ENCODE measurements at regions not wholly inside any gene's neighbourhood (a gene's known extent, or its start where the extent isn't known, plus 50 kb on each side); places are given as distances from the start of the nearest gene placed in this dataset.

- H3K27me3 ChIP-seq = no peaks in the 10 kb centered on the region
- intact Hi-C loops (cut with DNase I; ENCODE audit: low total_unique reads) = no loop called here
- H3K27ac ChIP-seq = no peak overlapping the region
- no peaks in the 10 kb centered on the region for H3K36me3 ChIP-seq
- no peak for TF ChIP-seq POLR2A (IDR thresholded peaks at IDR 0.05)
- no peak for TF ChIP-seq CTCF (IDR thresholded peaks at IDR 0.05)
- DNase-seq = no peak
- H3K4me3 ChIP-seq = no peak overlapping the region
- no peaks in the 10 kb centered on the region for H3K4me1 ChIP-seq
- no peaks in the 10 kb centered on the region for H3K9me3 ChIP-seq
Observed at GRCh38 chr10:22852712-22853353, 75.0 kb upstream of the ARMC3 start.

DNA sequence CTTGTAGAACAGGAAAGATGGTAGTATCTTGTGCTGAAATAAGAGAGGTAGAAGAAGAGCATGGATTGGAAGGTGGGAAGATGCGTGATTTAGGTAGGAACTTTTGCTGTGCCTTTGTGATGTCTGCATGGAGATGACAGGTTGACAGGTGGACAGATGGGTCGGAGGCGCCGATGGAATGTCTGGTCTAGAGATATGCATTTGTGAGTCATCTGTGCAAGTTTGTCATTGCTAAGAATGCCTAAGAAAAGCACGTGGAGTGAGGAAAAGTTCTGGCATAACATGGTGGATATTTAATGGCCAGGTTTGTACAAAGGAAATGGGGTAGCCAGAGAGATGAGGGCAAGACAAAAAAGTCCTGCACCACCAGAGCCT is 76.0 kb upstream of the ARMC3 start:
- TF ChIP-seq CTCF (IDR thresholded peaks at IDR 0.05) (no peak), POLR2A (IDR thresholded peaks at IDR 0.05) (no peak)
- Histone ChIP-seq H3K36me3 (no peaks in the 10 kb centered on the region), H3K9me3 (no peaks in the 10 kb centered on the region), H3K4me1 (no peaks in the 10 kb centered on the region), H3K27ac (no peak overlapping the region), H3K4me3 (no peak overlapping the region), H3K27me3 (no peaks in the 10 kb centered on the region)
- intact Hi-C loops (cut with DNase I; ENCODE audit: low total_unique reads) = no loop called here
- no peak for DNase-seq

DNA sequence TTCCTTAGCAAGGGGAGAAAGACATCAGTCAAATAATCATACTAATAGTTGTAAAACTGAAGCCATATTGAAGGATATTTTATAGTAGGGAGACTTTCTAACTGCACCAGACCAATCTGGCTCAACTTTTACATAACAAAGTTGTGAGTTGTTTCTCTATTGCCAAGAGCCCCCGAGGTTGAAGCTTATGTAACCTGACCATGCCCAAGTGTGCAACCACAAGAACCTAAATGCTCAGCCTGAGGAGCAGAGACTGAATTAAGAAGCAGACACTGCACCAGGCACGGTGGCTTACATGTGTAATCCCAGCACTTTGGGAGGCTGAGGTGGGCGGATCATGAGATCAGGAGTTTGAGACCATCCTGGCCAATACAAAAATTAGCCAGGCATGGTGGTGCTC is 77.3 kb upstream of the ARMC3 start:
- intact Hi-C loops (cut with DNase I; ENCODE audit: low total_unique reads) = no loop called here
- Histone ChIP-seq H3K36me3 (no peaks in the 10 kb centered on the region), H3K9me3 (no peaks in the 10 kb centered on the region), H3K27me3 (no peaks in the 10 kb centered on the region), H3K4me3 (no peak overlapping the region), H3K4me1 (no peaks in the 10 kb centered on the region), H3K27ac (no peak overlapping the region)
- no peak for DNase-seq
- TF ChIP-seq POLR2A (IDR thresholded peaks at IDR 0.05) = no peak
- no peak for TF ChIP-seq CTCF (IDR thresholded peaks at IDR 0.05)

DNA sequence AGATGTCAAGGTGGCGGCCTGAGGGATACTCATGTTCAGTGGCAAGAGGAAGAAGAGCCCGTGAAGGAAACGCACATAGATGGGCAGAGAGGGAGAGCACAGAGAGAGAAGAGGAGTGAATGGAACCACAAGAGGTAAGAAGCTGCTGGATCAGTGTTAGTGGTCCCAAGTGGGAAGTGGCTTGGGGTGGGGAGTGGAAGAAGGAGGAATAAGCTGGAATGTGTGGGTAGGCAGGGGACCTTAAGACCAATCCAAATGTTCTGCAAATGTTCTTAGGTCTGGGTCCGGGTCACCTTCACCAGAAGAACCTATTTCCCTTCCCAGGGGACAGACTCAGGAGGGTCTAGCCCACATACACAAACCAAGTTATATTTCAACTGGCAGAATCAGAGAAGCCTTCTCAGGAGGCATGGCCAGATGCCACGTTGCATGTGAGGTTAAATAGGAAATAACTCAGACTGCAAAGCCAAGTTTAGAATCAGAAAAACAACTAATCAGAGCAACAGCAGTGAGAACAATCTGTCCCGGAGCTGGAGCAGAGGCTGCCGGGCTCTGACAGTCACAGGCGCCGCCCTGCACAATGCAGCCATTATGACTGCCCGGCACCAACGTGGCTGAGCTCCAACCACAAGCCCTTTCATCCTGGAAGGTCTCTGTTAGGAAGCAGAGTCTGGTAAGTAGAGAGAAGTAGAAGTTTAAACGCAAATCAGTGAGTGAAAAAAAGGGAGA is 78.6 kb upstream of the ARMC3 start:
- peak; percentile 45 to 71 for DNase-seq
- H3K27ac ChIP-seq = peak overlapping the region; percentile 67 to 68
- TF ChIP-seq CTCF (IDR thresholded peaks at IDR 0.05) = no peak
- TF ChIP-seq POLR2A (IDR thresholded peaks at IDR 0.05) = peak in 1 of 2 donors; percentile 27
- H3K9me3 ChIP-seq = no peaks in the 10 kb centered on the region
- H3K27me3 ChIP-seq = no peaks in the 10 kb centered on the region
- H3K4me1 ChIP-seq = no peaks in the 10 kb centered on the region
- H3K4me3 ChIP-seq = no peak overlapping the region
- intact Hi-C loops (cut with DNase I; ENCODE audit: low total_unique reads) = no loop called here
- no peaks in the 10 kb centered on the region for H3K36me3 ChIP-seq

DNA sequence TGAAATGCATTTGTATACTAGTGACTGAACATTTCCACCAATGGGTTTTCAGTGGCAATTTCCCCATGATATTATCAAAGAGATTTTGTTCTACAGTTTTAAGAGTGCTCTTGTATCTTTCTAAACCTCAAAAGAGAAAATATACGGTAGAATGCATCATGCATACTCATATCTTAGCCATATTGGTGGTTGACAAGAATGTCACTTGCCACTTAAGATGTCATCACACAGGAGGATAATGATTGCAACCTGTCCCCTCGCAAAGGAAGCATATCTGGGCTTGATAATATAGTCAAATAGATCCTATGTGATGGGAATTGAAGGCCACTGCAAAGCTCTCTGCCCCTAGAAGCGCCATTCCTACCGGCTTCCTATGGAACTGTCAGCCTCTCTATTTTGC is 79.3 kb upstream of the ARMC3 start:
- TF ChIP-seq CTCF (IDR thresholded peaks at IDR 0.05) = no peak
- no peak for TF ChIP-seq POLR2A (IDR thresholded peaks at IDR 0.05)
- intact Hi-C loops (cut with DNase I; ENCODE audit: low total_unique reads) = no loop called here
- Histone ChIP-seq H3K4me3 (no peak overlapping the region), H3K36me3 (no peaks in the 10 kb centered on the region), H3K27ac (peak overlapping the region; percentile 67 to 68), H3K4me1 (no peaks in the 10 kb centered on the region), H3K27me3 (no peaks in the 10 kb centered on the region), H3K9me3 (no peaks in the 10 kb centered on the region)
- no peak for DNase-seq

Measured in uterus (tissue), 3 donors.